CD4-positive, alpha-beta T cell treated with Interleukin-4 for 1 hour (primary cell): ENCODE measurements at regions not wholly inside any gene's neighbourhood (a gene's known extent, or its start where the extent isn't known, plus 50 kb on each side); places are given as distances from the start of the nearest gene placed in this dataset.
A peak's percentile ranks its signal among the peaks of the same experiment; 100 is the strongest.

ENCODE experiments used
- DNase-seq, 2 donors: peaks; one replicate each; pipeline ENCODE4 v3.0.0-alpha.2; 2020 to 2022

- no peak for DNase-seq
Observed at GRCh38 chr10:3248526-3249306, 76.1 kb upstream of the PITRM1 start.

GRCh38 chr10:3245395-3245794, 72.8 kb upstream of the PITRM1 start:
- no peak for DNase-seq

- no peak for DNase-seq
Observed at GRCh38 chr10:3241967-3242650, 69.5 kb upstream of the PITRM1 start.

GRCh38 chr10:3241274-3241921, 68.8 kb upstream of the PITRM1 start:
- DNase-seq: no peak

GRCh38 chr10:3239920-3240894, 67.6 kb upstream of the PITRM1 start:
- DNase-seq: no peak

GRCh38 chr10:3239066-3239919, 66.7 kb upstream of the PITRM1 start:
- peak; percentile 63 to 71 for DNase-seq

- DNase-seq: no peak
Observed at GRCh38 chr10:3238115-3238871, 65.7 kb upstream of the PITRM1 start.

GRCh38 chr10:3237530-3237929, 64.9 kb upstream of the PITRM1 start:
- no peak for DNase-seq

- no peak for DNase-seq
Observed at GRCh38 chr10:3236644-3237404, 64.2 kb upstream of the PITRM1 start.

GRCh38 chr10:3235996-3236510, 63.5 kb upstream of the PITRM1 start:
- DNase-seq: no peak

GRCh38 chr10:3235395-3235794, 62.8 kb upstream of the PITRM1 start:
- no peak for DNase-seq

GRCh38 chr10:3233486-3233990, 61.0 kb upstream of the PITRM1 start:
- no peak for DNase-seq

GRCh38 chr10:3231951-3232730, 59.6 kb upstream of the PITRM1 start:
- DNase-seq: no peak

- DNase-seq: no peak
Observed at GRCh38 chr10:3229815-3230214, 57.2 kb upstream of the PITRM1 start.

- no peak for DNase-seq
Observed at GRCh38 chr10:3228629-3228945, 56.0 kb upstream of the PITRM1 start.

GRCh38 chr10:3226960-3227744, 54.6 kb upstream of the PITRM1 start:
- DNase-seq: no peak

- no peak for DNase-seq
Observed at GRCh38 chr10:3225561-3225960, 53.0 kb upstream of the PITRM1 start.

- DNase-seq: no peak
Observed at GRCh38 chr10:3224241-3224640, 51.7 kb upstream of the PITRM1 start.
